ENCODE measurements at regions not wholly inside any gene's neighbourhood (a gene's known extent, or its start where the extent isn't known, plus 50 kb on each side); places are given as distances from the start of the nearest gene placed in this dataset.
A peak's percentile ranks its signal among the peaks of the same experiment; 100 is the strongest.

GRCh38 chr13:44765001-44765471 lies 188.9 kb upstream of the TSC22D1 start:
- TF ChIP-seq CTCF (IDR thresholded peaks at IDR 0.05) = peak in 2 of 5 experiments; percentile 37 to 42
- TF ChIP-seq POLR2AphosphoS5 (IDR thresholded peaks at IDR 0.05) = peak in 1 of 3 donors; percentile 28
